HEK293T (cell line): ENCODE measurements at regions not wholly inside any gene's neighbourhood (a gene's known extent, or its start where the extent isn't known, plus 50 kb on each side); places are given as distances from the start of the nearest gene placed in this dataset.

ENCODE experiments used
- BHLHE40 ChIP-seq: fragments of 450-650 bp; IDR thresholded peaks from 2 replicates; pipeline ENCODE4 v1.6.1; 2016; ENCODE audit warnings: mild to moderate bottlenecking, moderate library complexity, borderline replicate concordance
- LEF1 ChIP-seq: fragments of 450-650 bp; IDR thresholded peaks from 2 replicates; pipeline ENCODE4 v1.6.1; 2017; ENCODE audit warnings: mild to moderate bottlenecking, borderline replicate concordance
- SP1 ChIP-seq: fragments of 450-650 bp; IDR thresholded peaks from 2 replicates; pipeline ENCODE4 v1.6.1; 2017
- SUZ12 ChIP-seq: fragments of 450-650 bp; IDR thresholded peaks from 2 replicates; pipeline ENCODE4 v1.6.1; 2016; ENCODE audit warnings: mild to moderate bottlenecking

GRCh38 chr15:23854203-23854911 lies 167.3 kb upstream of the NDN start:
- TF ChIP-seq BHLHE40 (no peak), LEF1 (no peak), SP1 (no peak), SUZ12 (no peak)
